H1 (cell line): ENCODE measurements at regions not wholly inside any gene's neighbourhood (a gene's known extent, or its start where the extent isn't known, plus 50 kb on each side); places are given as distances from the start of the nearest gene placed in this dataset.

Experiments
- CTCF ChIA-PET: fragments of 300-600 bp; sonication (Branson Sonifier 250); formaldehyde crosslinking; loops from one replicate; lab custom pipeline; 2021; ENCODE audit not compliant: partially characterized antibody; lab: Charles Lee
- POLR2A ChIA-PET: fragments of 300-600 bp; sonication (Branson Sonifier 250); formaldehyde crosslinking; loops from one replicate; lab custom pipeline; 2021; ENCODE audit warnings: inconsistent platforms; ENCODE audit not compliant: partially characterized antibody; lab: Charles Lee
- DNase-seq, 2 experiments: peaks; one replicate each; pipeline versions ENCODE4 v3.0.0 to v3.0.0-alpha.2; 2010 to 2022; ENCODE audit warnings: low spot score in 2 of 2, low read depth in 1 of 2, mixed read lengths in 1 of 2
- FAIRE-seq: peaks from 2 replicates; lab custom pipeline; 2011; peaks lifted over from hg19 to GRCh38; lab: Jason Lieb, UNC
- H2AFZ ChIP-seq: 2 replicates; pipeline ENCODE4 v1.8.1; 2012; ENCODE audit warnings: low read length, inconsistent platforms
- H2AK5ac ChIP-seq: 2 replicates; pipeline ENCODE4 v1.6.1; 2013; ENCODE audit warnings: low read depth, low read length
- H2BK120ac ChIP-seq: replicated peaks from 2 replicates; pipeline ENCODE3; 2013; ENCODE audit warnings: low read depth, low read length, inconsistent platforms
- H2BK12ac ChIP-seq: 2 replicates; pipeline ENCODE4 v1.6.1; 2013; ENCODE audit warnings: low read depth, low read length
- H2BK15ac ChIP-seq: 2 replicates; pipeline ENCODE4 v1.6.1; 2013; ENCODE audit warnings: low read length
- H2BK20ac ChIP-seq: 2 replicates; pipeline ENCODE4 v1.6.1; 2013; ENCODE audit warnings: low read length
- H2BK5ac ChIP-seq: 2 replicates; pipeline ENCODE4 v1.6.1; 2013; ENCODE audit warnings: low read depth, low read length
- H3K14ac ChIP-seq: 2 replicates; pipeline ENCODE4 v1.6.1; 2013; ENCODE audit warnings: inconsistent platforms; ENCODE audit not compliant: insufficient read length
- H3K18ac ChIP-seq: 2 replicates; pipeline ENCODE4 v1.6.1; 2013; ENCODE audit warnings: low read length; ENCODE audit errors: extremely low read depth
- H3K23ac ChIP-seq: 2 replicates; pipeline ENCODE4 v1.6.1; 2013; ENCODE audit warnings: inconsistent platforms; ENCODE audit not compliant: insufficient read length
- H3K23me2 ChIP-seq: 2 replicates; pipeline ENCODE4 v1.6.1; 2013; ENCODE audit warnings: low read depth, low read length
- H3K27ac ChIP-seq: 2 replicates; pipeline ENCODE4 v1.6.1; 2011; ENCODE audit warnings: low read depth, low read length, inconsistent platforms
- H3K27me3 ChIP-seq, 4 experiments: replicated peaks in 1 of 4; 1 replicate in 1 of 4; 2 replicates in 3 of 4; pipeline versions ENCODE4 v1.6.1 to v1.8.1; 2011 to 2013; ENCODE audit warnings: low read length in 3 of 4, mild to moderate bottlenecking in 3 of 4, inconsistent platforms in 2 of 4, mixed read lengths in 2 of 4, moderate library complexity in 1 of 4; ENCODE audit not compliant: control insufficient read depth in 3 of 4, insufficient read depth in 3 of 4; ENCODE audit errors: extremely low read depth in 1 of 4
- H3K36me3 ChIP-seq, 4 experiments: 2 replicates each; pipeline versions ENCODE4 v1.6.1 to v1.8.1; 2011 to 2013; ENCODE audit warnings: mild to moderate bottlenecking in 4 of 4, low read length in 3 of 4, moderate library complexity in 2 of 4, control low read depth in 1 of 4, inconsistent platforms in 1 of 4; ENCODE audit not compliant: insufficient read depth in 4 of 4, control insufficient read depth in 2 of 4
- H3K4ac ChIP-seq: replicated peaks from 2 replicates; pipeline ENCODE3; 2013; ENCODE audit warnings: low read length, low read depth, mixed read lengths, inconsistent platforms; ENCODE audit not compliant: insufficient read length
- H3K4me1 ChIP-seq, 4 experiments: replicated peaks in 1 of 4; 1 replicate in 1 of 4; 2 replicates in 3 of 4; pipeline versions ENCODE4 v1.6.1 to v1.8.1; 2011 to 2013; ENCODE audit warnings: low read length in 3 of 4, inconsistent platforms in 2 of 4, mixed read lengths in 1 of 4; ENCODE audit not compliant: insufficient read depth in 4 of 4, control insufficient read depth in 3 of 4
- H3K4me2 ChIP-seq, 2 experiments: 2 replicates each; pipeline versions ENCODE4 v1.6.1 to v1.8.1; 2011 to 2013; ENCODE audit warnings: low read depth in 2 of 2, low read length in 2 of 2, control low read depth in 1 of 2, inconsistent platforms in 1 of 2, mild to moderate bottlenecking in 1 of 2; ENCODE audit not compliant: insufficient read depth in 1 of 2
- H3K4me3 ChIP-seq, 4 experiments: fragments of 200-600, 300-600 bp in 1 of 4; sonication (generic), shearing (Covaris generic), sonication (Bioruptor Twin) in 1 of 4; 2 replicates each; pipeline versions ENCODE4 v1.5.1 to v1.8.1; 2011 to 2016; ENCODE audit warnings: low read length in 4 of 4, low read depth in 3 of 4, control low read depth in 2 of 4, inconsistent platforms in 2 of 4, mild to moderate bottlenecking in 2 of 4, mixed read lengths in 1 of 4, moderate library complexity in 1 of 4; ENCODE audit not compliant: insufficient read depth in 2 of 4; ENCODE audit errors: extremely low read depth in 1 of 4
- H3K56ac ChIP-seq: replicated peaks from 2 replicates; pipeline ENCODE3; 2013; ENCODE audit warnings: low read depth, mild to moderate bottlenecking, mixed read lengths, low read length, inconsistent platforms; ENCODE audit not compliant: insufficient read length
- H3K79me1 ChIP-seq: 2 replicates; pipeline ENCODE4 v1.6.1; 2013; ENCODE audit warnings: low read depth, low read length, control low read depth
- H3K79me2 ChIP-seq, 2 experiments: 2 replicates each; pipeline versions ENCODE4 v1.6.1 to v1.8.1; 2012 to 2013; ENCODE audit warnings: low read length in 2 of 2, mild to moderate bottlenecking in 2 of 2, inconsistent platforms in 1 of 2; ENCODE audit not compliant: insufficient read depth in 2 of 2, control insufficient read depth in 1 of 2
- H3K9ac ChIP-seq, 4 experiments: replicated peaks in 1 of 4; 1 replicate in 1 of 4; 2 replicates in 3 of 4; pipeline versions ENCODE4 v1.6.1 to v1.8.1; 2011 to 2013; ENCODE audit warnings: low read depth in 3 of 4, low read length in 3 of 4, control low read depth in 2 of 4, mild to moderate bottlenecking in 2 of 4, moderate library complexity in 2 of 4, inconsistent platforms in 1 of 4; ENCODE audit errors: extremely low read depth in 1 of 4
- H3K9me3 ChIP-seq, 2 experiments: 2 replicates each; pipeline versions ENCODE4 v1.6.1 to v1.8.1; 2012 to 2013; ENCODE audit warnings: mild to moderate bottlenecking in 2 of 2, moderate library complexity in 2 of 2, control low read depth in 1 of 2, inconsistent platforms in 1 of 2, low read depth in 1 of 2, low read length in 1 of 2, mixed read lengths in 1 of 2; ENCODE audit not compliant: insufficient read depth in 2 of 2
- H4K20me1 ChIP-seq, 2 experiments: replicated peaks in 1 of 2; 2 replicates each; pipeline versions ENCODE3 to v1.8.1; 2011 to 2013; ENCODE audit warnings: inconsistent platforms in 2 of 2, low read length in 2 of 2, mild to moderate bottlenecking in 1 of 2; ENCODE audit not compliant: insufficient read depth in 2 of 2, control insufficient read depth in 1 of 2
- H4K5ac ChIP-seq: 2 replicates; pipeline ENCODE4 v1.6.1; 2013; ENCODE audit warnings: low read length, low read depth, mixed read lengths, inconsistent platforms; ENCODE audit not compliant: insufficient read length
- H4K8ac ChIP-seq: 2 replicates; pipeline ENCODE4 v1.8.0; 2013; ENCODE audit warnings: mild to moderate bottlenecking, moderate library complexity, low read length, inconsistent platforms; ENCODE audit not compliant: insufficient read depth; ENCODE audit errors: extremely low read depth
- H4K91ac ChIP-seq: replicated peaks from 2 replicates; pipeline ENCODE3; 2013; ENCODE audit warnings: low read length, mixed read lengths, inconsistent platforms; ENCODE audit not compliant: insufficient read length
- BACH1 ChIP-seq: IDR thresholded peaks from 2 replicates; pipeline ENCODE4 v1.6.1; 2012; ENCODE audit warnings: low read length, improper control_type of control experiment
- BRCA1 ChIP-seq: IDR thresholded peaks from 2 replicates; pipeline ENCODE4 v1.6.1; 2012; ENCODE audit warnings: low read depth, low read length, improper control_type of control experiment
- EZH2 ChIP-seq: fragments of 200-600 bp; sonication (generic); IDR thresholded peaks from 2 replicates; pipeline ENCODE4 v1.7.1; 2012; ENCODE audit warnings: low read depth, mild to moderate bottlenecking, moderate library complexity, low read length, inconsistent platforms; ENCODE audit not compliant: severe bottlenecking
- HDAC6 ChIP-seq: IDR thresholded peaks from one replicate; pipeline ENCODE4 v1.7.1; 2012; ENCODE audit warnings: low read depth, mild to moderate bottlenecking, inconsistent platforms, low read length, moderate library complexity
- JUN ChIP-seq: IDR thresholded peaks from 2 replicates; pipeline ENCODE4 v1.6.1; 2011; ENCODE audit warnings: low read depth, mild to moderate bottlenecking, improper control_type of control experiment, low read length
- JUND ChIP-seq: IDR thresholded peaks from 2 replicates; pipeline ENCODE4 v1.6.1; 2011; ENCODE audit warnings: mild to moderate bottlenecking, improper control_type of control experiment, low read length
- RXRA ChIP-seq: IDR thresholded peaks from 2 replicates; pipeline ENCODE4 v1.6.1; 2011; ENCODE audit warnings: low read depth, mild to moderate bottlenecking, low read length, moderate library complexity; ENCODE audit not compliant: insufficient read depth
- SIRT6 ChIP-seq: IDR thresholded peaks from one replicate; pipeline ENCODE4 v1.7.1; 2012; ENCODE audit warnings: low read length, inconsistent platforms
- SIX5 ChIP-seq: IDR thresholded peaks from 2 replicates; pipeline ENCODE4 v1.6.1; 2011; ENCODE audit warnings: mild to moderate bottlenecking, low read depth, low read length
- WGBS, 2 experiments: shearing (Covaris generic) in 1 of 2; methylation state at CpG; one replicate each; pipeline versions ENCODE4 v1.1.6 to v1.1.7; 2013 to 2015; ENCODE audit warnings: low lambda C conversion rate in 2 of 2, mixed read lengths in 2 of 2, inconsistent platforms in 1 of 2, low coverage in 1 of 2, missing lambda C conversion rate in 1 of 2; ENCODE audit not compliant: insufficient replicate concordance in 2 of 2, insufficient coverage in 1 of 2, insufficient read length in 1 of 2; ENCODE audit errors: extremely low coverage in 1 of 2, missing lambda C conversion rate in 1 of 2; 5-methylcytosine and 5-hydroxymethylcytosine counted together
- TF ChIP-seq, protein P1 (sequence below): IDR thresholded peaks from 2 replicates; pipeline ENCODE4 v1.6.1; 2011; ENCODE audit warnings: low read length, improper control_type of control experiment

DNA sequence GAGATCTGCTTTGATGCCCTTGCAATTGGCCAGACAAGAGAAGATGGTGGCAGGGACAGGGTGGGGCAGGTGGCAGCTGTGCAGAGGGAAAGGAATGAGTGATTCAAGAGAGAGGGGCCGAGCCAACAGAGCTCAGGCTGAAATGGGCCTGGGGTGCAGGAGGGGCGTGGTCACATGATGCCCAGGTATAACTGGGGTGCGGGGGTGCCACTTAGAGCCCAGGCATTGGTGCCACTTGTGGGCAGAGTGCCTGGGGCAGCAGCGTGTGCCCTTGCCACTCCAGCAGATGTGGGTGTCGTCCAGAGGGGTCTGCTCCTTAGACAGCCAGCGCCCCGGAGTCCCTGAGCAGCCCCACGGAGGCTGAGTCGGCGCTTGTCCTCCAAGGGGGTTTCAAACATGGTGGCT, 88.7 kb downstream of the PLXNA1 start:
- no peak overlapping the region for H2BK12ac ChIP-seq
- DNase-seq: no peak

More for the DNA sequence above, 88.7 kb downstream of the PLXNA1 start:
- Histone ChIP-seq H3K4me1 (no peaks in the 10 kb centered on the region), H3K4me3 (no peak overlapping the region), H3K23ac (no peak overlapping the region), H4K8ac (peak overlapping the region; percentile 41), H3K79me2 (no peaks in the 10 kb centered on the region), H4K91ac (no peak overlapping the region), H2AK5ac (no peak overlapping the region), H3K4ac (no peak overlapping the region), H4K20me1 (no peaks in the 10 kb centered on the region), H3K4me2 (no peak overlapping the region), H3K36me3 (no peaks in the 10 kb centered on the region), H3K23me2 (no peaks in the 10 kb centered on the region), H3K27me3 (no peaks in the 10 kb centered on the region), H3K9me3 (no peaks in the 10 kb centered on the region; a peak in 1 of 4 replicates), H2BK15ac (no peak overlapping the region), H3K9ac (no peak overlapping the region), H3K18ac (no peak overlapping the region), H3K14ac (no peak overlapping the region), H2BK120ac (no peak overlapping the region), H3K79me1 (no peaks in the 10 kb centered on the region; the same call in 1 of the 2 replicates), H4K5ac (no peak overlapping the region), H2BK5ac (no peak overlapping the region), H3K27ac (no peak overlapping the region), H2BK20ac (no peak overlapping the region), H3K56ac (no peak overlapping the region), H2AFZ (no peak overlapping the region)
- TF ChIP-seq BACH1 (no peak), RXRA (no peak), JUND (no peak), BRCA1 (no peak), JUN (no peak), HDAC6 (no peak), SIRT6 (no peak), EZH2 (no peak), SIX5 (no peak)
- TF ChIP-seq, protein P1, sequence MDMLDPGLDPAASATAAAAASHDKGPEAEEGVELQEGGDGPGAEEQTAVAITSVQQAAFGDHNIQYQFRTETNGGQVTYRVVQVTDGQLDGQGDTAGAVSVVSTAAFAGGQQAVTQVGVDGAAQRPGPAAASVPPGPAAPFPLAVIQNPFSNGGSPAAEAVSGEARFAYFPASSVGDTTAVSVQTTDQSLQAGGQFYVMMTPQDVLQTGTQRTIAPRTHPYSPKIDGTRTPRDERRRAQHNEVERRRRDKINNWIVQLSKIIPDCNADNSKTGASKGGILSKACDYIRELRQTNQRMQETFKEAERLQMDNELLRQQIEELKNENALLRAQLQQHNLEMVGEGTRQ: no peak
- POLR2A ChIA-PET: interaction anchor here (1.7 kb wide), 1 partner anchor 21 kb away, joined by 4 read pairs; no protein-coding TSS in a partner anchor
- WGBS, 2 experiments: 97% methylated on average over 10 of the region's 10 CpGs; no CpG with 5 or more reads in 1 of the 2 experiments
- FAIRE-seq: no peak
- CTCF ChIA-PET: no interaction called here
